ENCODE measurements at regions not wholly inside any gene's neighbourhood (a gene's known extent, or its start where the extent isn't known, plus 50 kb on each side); places are given as distances from the start of the nearest gene placed in this dataset.

GRCh38 chr4:110823251-110823650 lies 200.4 kb upstream of the PITX2 start:
- ATAC-seq, result no peak
- Histone ChIP-seq H3K27me3 (ENCODE audit: control insufficient read depth, insufficient read depth, low read length) (no peaks in the 10 kb centered on the region), H3K27ac (ENCODE audit: low read length) (no peak overlapping the region), H3K36me3 (ENCODE audit: control insufficient read depth, insufficient read depth, low read length) (no peaks in the 10 kb centered on the region), H3K4me3 (ENCODE audit: low read depth in 2 of 2, low read length in 2 of 2) (no peak overlapping the region), H3K9me3 (ENCODE audit: control insufficient read depth, insufficient read depth, low read depth, low read length) (no peaks in the 10 kb centered on the region), H3K4me1 (ENCODE audit: control insufficient read depth, insufficient read depth, low read length) (no peaks in the 10 kb centered on the region)
- CTCF ChIA-PET, result no interaction called here
- intact Hi-C loops (cut with micrococcal nuclease; ENCODE audit: unreplicated experiment), result no loop called here
- DNase-seq (ENCODE audit: low read depth, low spot score), result no peak
- TF ChIP-seq, protein P1, sequence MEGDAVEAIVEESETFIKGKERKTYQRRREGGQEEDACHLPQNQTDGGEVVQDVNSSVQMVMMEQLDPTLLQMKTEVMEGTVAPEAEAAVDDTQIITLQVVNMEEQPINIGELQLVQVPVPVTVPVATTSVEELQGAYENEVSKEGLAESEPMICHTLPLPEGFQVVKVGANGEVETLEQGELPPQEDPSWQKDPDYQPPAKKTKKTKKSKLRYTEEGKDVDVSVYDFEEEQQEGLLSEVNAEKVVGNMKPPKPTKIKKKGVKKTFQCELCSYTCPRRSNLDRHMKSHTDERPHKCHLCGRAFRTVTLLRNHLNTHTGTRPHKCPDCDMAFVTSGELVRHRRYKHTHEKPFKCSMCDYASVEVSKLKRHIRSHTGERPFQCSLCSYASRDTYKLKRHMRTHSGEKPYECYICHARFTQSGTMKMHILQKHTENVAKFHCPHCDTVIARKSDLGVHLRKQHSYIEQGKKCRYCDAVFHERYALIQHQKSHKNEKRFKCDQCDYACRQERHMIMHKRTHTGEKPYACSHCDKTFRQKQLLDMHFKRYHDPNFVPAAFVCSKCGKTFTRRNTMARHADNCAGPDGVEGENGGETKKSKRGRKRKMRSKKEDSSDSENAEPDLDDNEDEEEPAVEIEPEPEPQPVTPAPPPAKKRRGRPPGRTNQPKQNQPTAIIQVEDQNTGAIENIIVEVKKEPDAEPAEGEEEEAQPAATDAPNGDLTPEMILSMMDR (IDR thresholded peaks at IDR 0.05), result no peak
- TF ChIP-seq TCF7L2 (IDR thresholded peaks at IDR 0.05; ENCODE audit: low read depth, low read length) (no peak), SIN3A (IDR thresholded peaks at IDR 0.05; ENCODE audit: borderline replicate concordance, insufficient read depth, low read depth, low read length) (no peak), POLR2AphosphoS5 (IDR thresholded peaks at IDR 0.05; ENCODE audit: low read depth, low read length) (no peak)
- TF ChIP-seq, protein P2, sequence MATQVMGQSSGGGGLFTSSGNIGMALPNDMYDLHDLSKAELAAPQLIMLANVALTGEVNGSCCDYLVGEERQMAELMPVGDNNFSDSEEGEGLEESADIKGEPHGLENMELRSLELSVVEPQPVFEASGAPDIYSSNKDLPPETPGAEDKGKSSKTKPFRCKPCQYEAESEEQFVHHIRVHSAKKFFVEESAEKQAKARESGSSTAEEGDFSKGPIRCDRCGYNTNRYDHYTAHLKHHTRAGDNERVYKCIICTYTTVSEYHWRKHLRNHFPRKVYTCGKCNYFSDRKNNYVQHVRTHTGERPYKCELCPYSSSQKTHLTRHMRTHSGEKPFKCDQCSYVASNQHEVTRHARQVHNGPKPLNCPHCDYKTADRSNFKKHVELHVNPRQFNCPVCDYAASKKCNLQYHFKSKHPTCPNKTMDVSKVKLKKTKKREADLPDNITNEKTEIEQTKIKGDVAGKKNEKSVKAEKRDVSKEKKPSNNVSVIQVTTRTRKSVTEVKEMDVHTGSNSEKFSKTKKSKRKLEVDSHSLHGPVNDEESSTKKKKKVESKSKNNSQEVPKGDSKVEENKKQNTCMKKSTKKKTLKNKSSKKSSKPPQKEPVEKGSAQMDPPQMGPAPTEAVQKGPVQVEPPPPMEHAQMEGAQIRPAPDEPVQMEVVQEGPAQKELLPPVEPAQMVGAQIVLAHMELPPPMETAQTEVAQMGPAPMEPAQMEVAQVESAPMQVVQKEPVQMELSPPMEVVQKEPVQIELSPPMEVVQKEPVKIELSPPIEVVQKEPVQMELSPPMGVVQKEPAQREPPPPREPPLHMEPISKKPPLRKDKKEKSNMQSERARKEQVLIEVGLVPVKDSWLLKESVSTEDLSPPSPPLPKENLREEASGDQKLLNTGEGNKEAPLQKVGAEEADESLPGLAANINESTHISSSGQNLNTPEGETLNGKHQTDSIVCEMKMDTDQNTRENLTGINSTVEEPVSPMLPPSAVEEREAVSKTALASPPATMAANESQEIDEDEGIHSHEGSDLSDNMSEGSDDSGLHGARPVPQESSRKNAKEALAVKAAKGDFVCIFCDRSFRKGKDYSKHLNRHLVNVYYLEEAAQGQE (IDR thresholded peaks at IDR 0.05; ENCODE audit: insufficient read depth in 1 of 2, low read depth in 2 of 2, low read length in 1 of 2), result no peak
- BruUV-seq (replicated peaks), result no TSS peak
- POLR2A ChIA-PET, result no interaction called here
- in situ Hi-C loops (cut with HindIII; ENCODE audit: low pct_unique_long_range_greater_than_20kb, low sequenced_read_pairs), result no loop called here

DNA sequence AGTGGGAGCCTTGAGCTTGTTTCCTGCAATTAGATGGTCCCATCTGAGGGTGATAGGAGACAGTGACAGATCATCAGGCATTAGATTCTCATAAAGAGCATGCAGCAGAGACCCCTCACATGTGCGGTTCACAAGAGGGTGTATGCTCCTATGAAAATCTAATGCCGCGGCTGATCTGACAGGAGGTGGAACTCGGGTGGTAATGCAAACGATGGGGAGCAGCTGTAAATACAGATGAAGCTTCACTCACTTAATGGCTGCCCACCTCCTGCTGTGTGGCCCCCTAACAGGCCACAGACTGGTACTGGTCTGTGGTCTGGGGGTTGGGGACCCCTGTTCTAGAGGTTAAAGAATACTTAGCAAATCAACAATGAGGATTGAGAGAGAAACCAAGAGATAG lies 201.5 kb upstream of the PITX2 start:
- H3K9me3 ChIP-seq (ENCODE audit: control insufficient read depth, insufficient read depth, low read depth, low read length), result no peaks in the 10 kb centered on the region
- in situ Hi-C loops (cut with HindIII; ENCODE audit: low pct_unique_long_range_greater_than_20kb, low sequenced_read_pairs) (no loop called here), intact Hi-C loops (cut with micrococcal nuclease; ENCODE audit: unreplicated experiment) (no loop called here)
- no peak for TF ChIP-seq POLR2AphosphoS5 (IDR thresholded peaks at IDR 0.05; ENCODE audit: low read depth, low read length)
- TF ChIP-seq, protein P1 (IDR thresholded peaks at IDR 0.05), result no peak
- no peak for TF ChIP-seq SIN3A (IDR thresholded peaks at IDR 0.05; ENCODE audit: borderline replicate concordance, insufficient read depth, low read depth, low read length)
- no TSS peak for BruUV-seq (replicated peaks)
- H3K4me1 ChIP-seq (ENCODE audit: control insufficient read depth, insufficient read depth, low read length), result no peaks in the 10 kb centered on the region
- ChIA-PET CTCF (no interaction called here), POLR2A (no interaction called here)
- H3K27ac ChIP-seq (ENCODE audit: low read length), result no peak overlapping the region
- H3K27me3 ChIP-seq (ENCODE audit: control insufficient read depth, insufficient read depth, low read length), result no peaks in the 10 kb centered on the region
- H3K4me3 ChIP-seq (ENCODE audit: low read depth in 2 of 2, low read length in 2 of 2), result no peak overlapping the region
- H3K36me3 ChIP-seq (ENCODE audit: control insufficient read depth, insufficient read depth, low read length), result no peaks in the 10 kb centered on the region
- DNase-seq (ENCODE audit: low read depth, low spot score) (no peak), ATAC-seq (no peak)

DNA sequence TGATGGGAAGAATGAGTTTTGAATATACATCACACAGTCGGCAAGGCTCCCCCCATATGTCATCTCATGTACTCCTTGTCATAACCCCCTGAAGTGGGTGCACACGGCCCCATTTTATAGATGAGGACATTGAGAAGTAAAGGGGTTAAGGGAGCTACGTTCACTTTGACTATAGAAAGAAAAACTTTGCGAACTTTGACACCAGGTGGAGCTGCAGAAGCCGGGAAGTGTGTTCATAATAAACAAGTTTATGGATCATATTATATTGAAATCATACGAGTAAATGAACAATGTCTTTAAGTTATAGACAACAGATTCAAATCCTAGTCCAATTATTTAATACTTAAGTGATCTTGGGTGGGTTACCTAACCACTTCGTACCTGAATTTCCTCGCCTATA lies 203.8 kb upstream of the PITX2 start:
- H3K4me1 ChIP-seq (ENCODE audit: control insufficient read depth, insufficient read depth, low read length), result no peaks in the 10 kb centered on the region
- POLR2A ChIA-PET, result no interaction called here
- H3K9me3 ChIP-seq (ENCODE audit: control insufficient read depth, insufficient read depth, low read depth, low read length), result no peaks in the 10 kb centered on the region
- H3K4me3 ChIP-seq (ENCODE audit: low read depth in 2 of 2, low read length in 2 of 2), result no peak overlapping the region
- intact Hi-C loops (cut with micrococcal nuclease; ENCODE audit: unreplicated experiment), result no loop called here
- ATAC-seq, result no peak
- no peak for TF ChIP-seq TCF7L2 (IDR thresholded peaks at IDR 0.05; ENCODE audit: low read depth, low read length)
- BruUV-seq (replicated peaks), result no TSS peak
- CTCF ChIA-PET, result no interaction called here
- H3K27ac ChIP-seq (ENCODE audit: low read length), result no peak overlapping the region
- no peaks in the 10 kb centered on the region for H3K36me3 ChIP-seq (ENCODE audit: control insufficient read depth, insufficient read depth, low read length)
- no peak for DNase-seq (ENCODE audit: low read depth, low spot score)
- no peaks in the 10 kb centered on the region for H3K27me3 ChIP-seq (ENCODE audit: control insufficient read depth, insufficient read depth, low read length)
- in situ Hi-C loops (cut with HindIII; ENCODE audit: low pct_unique_long_range_greater_than_20kb, low sequenced_read_pairs), result no loop called here
